Endodermal cell (in vitro differentiated cells): ENCODE measurements at regions not wholly inside any gene's neighbourhood (a gene's known extent, or its start where the extent isn't known, plus 50 kb on each side); places are given as distances from the start of the nearest gene placed in this dataset.
A peak's percentile ranks its signal among the peaks of the same experiment; 100 is the strongest.

Experiments used
- DNase-seq: peaks from one replicate; pipeline ENCODE4 v3.0.0-alpha.2; 2017
- H3K27ac ChIP-seq: 2 replicates; pipeline ENCODE4 v1.5.1; 2013; ENCODE audit warnings: mild to moderate bottlenecking, low read depth, low read length, moderate library complexity
- H3K27me3 ChIP-seq: 2 replicates; pipeline ENCODE4 v1.6.1; 2013; ENCODE audit warnings: mild to moderate bottlenecking, low read length, moderate library complexity; ENCODE audit not compliant: insufficient read depth, control insufficient read depth, poor library complexity, severe bottlenecking
- H3K36me3 ChIP-seq: 2 replicates; pipeline ENCODE4 v1.7.0; 2013; ENCODE audit warnings: mild to moderate bottlenecking, low read length, moderate library complexity; ENCODE audit not compliant: control insufficient read depth, insufficient read depth
- H3K4me1 ChIP-seq: one replicate; pipeline ENCODE4 v1.7.0; 2013; ENCODE audit warnings: low read length; ENCODE audit not compliant: control insufficient read depth, insufficient read depth
- H3K4me3 ChIP-seq: 2 replicates; pipeline ENCODE4 v1.5.1; 2013; ENCODE audit warnings: mild to moderate bottlenecking, low read length, moderate library complexity
- H3K9ac ChIP-seq: 2 replicates; pipeline ENCODE4 v1.6.1; 2013; ENCODE audit warnings: mild to moderate bottlenecking, low read length, moderate library complexity; ENCODE audit not compliant: poor library complexity, severe bottlenecking; ENCODE audit errors: extremely low read depth
- H3K9me3 ChIP-seq: 2 replicates; pipeline ENCODE4 v1.6.1; 2013; ENCODE audit warnings: mild to moderate bottlenecking, low read length, moderate library complexity; ENCODE audit not compliant: control insufficient read depth
- H3K27ac Mint-ChIP-seq: 2 replicates; pipeline ENCODE4 v1.8.0; 2020; ENCODE audit warnings: mixed read lengths
- H3K27me3 Mint-ChIP-seq: 2 replicates; pipeline ENCODE4 v1.8.0; 2021; ENCODE audit warnings: mild to moderate bottlenecking, mixed read lengths; ENCODE audit not compliant: insufficient read depth
- H3K36me3 Mint-ChIP-seq: 2 replicates; pipeline ENCODE4 v1.8.0; 2020; ENCODE audit warnings: low read depth, mixed read lengths
- H3K4me1 Mint-ChIP-seq: 2 replicates; pipeline ENCODE4 v1.8.0; 2020; ENCODE audit warnings: mixed read lengths
- H3K4me3 Mint-ChIP-seq: 2 replicates; pipeline ENCODE4 v1.8.0; 2020; ENCODE audit warnings: mild to moderate bottlenecking, moderate library complexity, mixed read lengths
- H3K9me3 Mint-ChIP-seq: 2 replicates; pipeline ENCODE4 v1.8.0; 2020; ENCODE audit warnings: mild to moderate bottlenecking, mixed read lengths
- WGBS, 2 experiments: methylation state at CpG; one replicate each; pipeline versions ENCODE4 v1.1.5 to v1.1.7; 2013; ENCODE audit warnings: missing lambda C conversion rate in 2 of 2, mixed read lengths in 1 of 2; ENCODE audit not compliant: insufficient coverage in 1 of 2, insufficient read length in 1 of 2; 5-methylcytosine and 5-hydroxymethylcytosine counted together
- TF ChIP-seq, protein P1 (sequence below): fragments of 200-600 bp; sonication (generic); conservative IDR thresholded peaks from 2 replicates; pipeline ENCODE4 v1.5.0; 2021; ENCODE audit warnings: antibody characterized with exemption, mild to moderate bottlenecking

DNA sequence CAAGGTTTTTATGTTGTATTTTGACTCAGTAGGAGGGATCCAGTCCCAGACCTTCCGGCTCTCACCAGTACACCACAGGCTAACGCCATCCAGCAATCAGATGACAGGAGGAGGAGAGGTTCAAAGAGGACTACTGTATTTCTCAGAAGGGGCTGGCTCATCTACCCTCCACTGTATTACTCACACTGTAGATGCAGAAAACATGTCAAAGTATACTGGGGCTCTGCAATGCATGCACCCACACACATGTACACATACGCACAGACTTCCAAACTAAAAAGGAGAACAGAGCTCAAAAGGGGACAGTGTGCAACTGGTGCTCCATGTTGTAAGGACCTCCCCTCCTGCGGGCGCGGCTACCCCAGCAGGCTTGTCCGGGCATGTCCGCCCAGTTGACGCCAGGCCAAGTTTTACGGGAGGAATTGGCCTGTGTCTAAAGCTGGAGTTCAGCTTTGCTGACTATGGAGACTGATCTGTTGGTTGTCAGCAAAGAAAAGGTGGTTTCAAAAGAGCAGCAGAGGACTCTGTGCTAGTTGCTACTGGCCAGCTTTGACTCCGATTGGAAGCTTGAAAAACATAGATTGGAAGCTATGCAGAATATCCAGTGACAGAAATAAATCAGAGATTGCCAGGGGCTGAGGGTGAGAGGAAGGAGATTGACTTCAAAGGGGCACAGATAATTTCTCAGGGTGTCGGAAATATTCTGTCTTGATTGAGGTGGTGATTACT lies 314.2 kb downstream of the DLEU7 start:
- no peaks in the 10 kb centered on the region for H3K36me3 Mint-ChIP-seq
- Histone ChIP-seq H3K9me3 (peaks cover 21% of the 10 kb centered on the region), H3K4me3 (no peak overlapping the region), H3K27me3 (no peaks in the 10 kb centered on the region), H3K9ac (no peak overlapping the region), H3K27ac (peak overlapping the region; percentile 61), H3K36me3 (no peaks in the 10 kb centered on the region), H3K4me1 (no peaks in the 10 kb centered on the region)
- H3K4me3 Mint-ChIP-seq = no peak overlapping the region
- DNase-seq = peak; percentile 55
- H3K27me3 Mint-ChIP-seq = peaks cover 1% of the 10 kb centered on the region
- peaks cover 6% of the 10 kb centered on the region for H3K9me3 Mint-ChIP-seq
- WGBS, 2 experiments = 93 to 94% methylated on average over 7 to 12 of the region's 12 CpGs
- TF ChIP-seq, protein P1, sequence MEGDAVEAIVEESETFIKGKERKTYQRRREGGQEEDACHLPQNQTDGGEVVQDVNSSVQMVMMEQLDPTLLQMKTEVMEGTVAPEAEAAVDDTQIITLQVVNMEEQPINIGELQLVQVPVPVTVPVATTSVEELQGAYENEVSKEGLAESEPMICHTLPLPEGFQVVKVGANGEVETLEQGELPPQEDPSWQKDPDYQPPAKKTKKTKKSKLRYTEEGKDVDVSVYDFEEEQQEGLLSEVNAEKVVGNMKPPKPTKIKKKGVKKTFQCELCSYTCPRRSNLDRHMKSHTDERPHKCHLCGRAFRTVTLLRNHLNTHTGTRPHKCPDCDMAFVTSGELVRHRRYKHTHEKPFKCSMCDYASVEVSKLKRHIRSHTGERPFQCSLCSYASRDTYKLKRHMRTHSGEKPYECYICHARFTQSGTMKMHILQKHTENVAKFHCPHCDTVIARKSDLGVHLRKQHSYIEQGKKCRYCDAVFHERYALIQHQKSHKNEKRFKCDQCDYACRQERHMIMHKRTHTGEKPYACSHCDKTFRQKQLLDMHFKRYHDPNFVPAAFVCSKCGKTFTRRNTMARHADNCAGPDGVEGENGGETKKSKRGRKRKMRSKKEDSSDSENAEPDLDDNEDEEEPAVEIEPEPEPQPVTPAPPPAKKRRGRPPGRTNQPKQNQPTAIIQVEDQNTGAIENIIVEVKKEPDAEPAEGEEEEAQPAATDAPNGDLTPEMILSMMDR = no peak
- H3K27ac Mint-ChIP-seq = no peak overlapping the region
- H3K4me1 Mint-ChIP-seq = peaks cover 5% of the 10 kb centered on the region

DNA sequence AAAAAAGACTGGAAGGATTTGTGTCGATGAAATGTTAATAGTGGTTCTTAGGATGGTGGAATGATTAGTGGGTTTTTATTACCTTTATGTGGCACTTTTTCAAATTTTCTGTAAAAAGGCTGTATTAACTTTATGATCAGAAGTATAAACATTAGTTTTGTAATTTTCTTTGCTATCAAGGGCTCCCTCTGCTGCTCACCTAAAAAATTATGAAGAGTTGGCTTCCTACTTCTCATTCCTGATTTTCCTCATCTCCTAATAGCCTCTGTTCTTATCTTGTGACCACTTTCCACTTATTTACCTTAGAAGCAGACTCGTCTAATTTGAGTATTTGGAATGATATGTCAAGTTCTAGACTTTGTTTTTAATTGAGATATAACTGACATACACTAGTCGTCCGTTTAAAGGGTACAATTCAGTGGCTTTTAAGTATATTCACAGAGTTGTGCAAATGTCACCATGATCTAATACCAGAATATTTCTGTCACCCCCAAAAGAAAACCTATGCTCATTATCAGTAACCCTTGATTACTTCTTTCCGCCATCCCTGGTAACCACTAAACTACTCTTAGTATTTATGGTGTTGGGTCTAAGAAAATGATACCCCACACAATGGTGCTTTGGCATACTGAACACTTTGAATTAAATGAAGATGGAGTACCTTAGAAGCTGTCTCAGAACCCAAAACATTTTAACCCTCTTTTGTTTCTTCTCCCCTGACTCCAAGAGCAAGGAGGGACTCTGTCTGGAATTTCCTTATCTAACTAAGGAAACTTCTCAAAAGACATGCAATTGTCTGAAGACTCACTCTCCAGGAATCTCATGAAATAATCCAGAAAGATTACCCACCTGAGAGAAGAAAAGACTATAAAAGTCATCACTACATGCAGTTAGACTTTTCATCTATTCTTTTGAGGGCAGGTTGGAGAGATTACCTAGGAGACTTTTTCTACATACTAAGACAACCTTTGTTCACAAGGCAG lies 311.3 kb downstream of the DLEU7 start:
- TF ChIP-seq, protein P1 = peak; percentile 63
- H3K27ac ChIP-seq = no peak overlapping the region
- H3K27me3 Mint-ChIP-seq = no peaks in the 10 kb centered on the region

GRCh38 chr13:50535050-50535449 lies 308.4 kb downstream of the DLEU7 start:
- no peaks in the 10 kb centered on the region for H3K27me3 ChIP-seq
- TF ChIP-seq, protein P1 = no peak
- H3K27ac Mint-ChIP-seq = no peak overlapping the region

More for the DNA sequence above, 311.3 kb downstream of the DLEU7 start:
- H3K9me3 ChIP-seq = peaks cover 47% of the 10 kb centered on the region
- Mint-ChIP-seq H3K9me3 (peaks cover 24% of the 10 kb centered on the region), H3K4me3 (no peak overlapping the region), H3K4me1 (peaks cover 5% of the 10 kb centered on the region), H3K27ac (no peak overlapping the region), H3K36me3 (peaks cover 3% of the 10 kb centered on the region)
- no peaks in the 10 kb centered on the region for H3K36me3 ChIP-seq
- DNase-seq = no peak
- H3K9ac ChIP-seq = no peak overlapping the region
- H3K27me3 ChIP-seq = no peaks in the 10 kb centered on the region
- 89% methylated on average over 3 to 4 of the region's 5 CpGs for WGBS, 2 experiments
- H3K4me1 ChIP-seq = no peaks in the 10 kb centered on the region
- H3K4me3 ChIP-seq = no peak overlapping the region

More at GRCh38 chr13:50535050-50535449, 308.4 kb downstream of the DLEU7 start:
- no peaks in the 10 kb centered on the region for H3K4me1 Mint-ChIP-seq
- H3K4me1 ChIP-seq = no peaks in the 10 kb centered on the region
- H3K4me3 Mint-ChIP-seq = no peak overlapping the region
- no peak overlapping the region for H3K27ac ChIP-seq
- peaks cover 37% of the 10 kb centered on the region for H3K9me3 Mint-ChIP-seq
- H3K27me3 Mint-ChIP-seq = no peaks in the 10 kb centered on the region
- no peak overlapping the region for H3K4me3 ChIP-seq
- no peaks in the 10 kb centered on the region for H3K36me3 ChIP-seq
- peaks cover 3% of the 10 kb centered on the region for H3K36me3 Mint-ChIP-seq
- no peak for DNase-seq
- H3K9ac ChIP-seq = no peak overlapping the region
- H3K9me3 ChIP-seq = peaks cover 63% of the 10 kb centered on the region
